ENCODE measurements at regions not wholly inside any gene's neighbourhood (a gene's known extent, or its start where the extent isn't known, plus 50 kb on each side); places are given as distances from the start of the nearest gene placed in this dataset.

- Histone ChIP-seq H3K4me2 (ENCODE audit: control insufficient read depth, extremely low read depth, insufficient read depth, low read depth, low read length) (no peak overlapping the region), H3K4me3 (ENCODE audit: control insufficient read depth in 2 of 3, extremely low read depth in 1 of 3, insufficient read depth in 2 of 3, low read depth in 1 of 3, low read length in 3 of 3) (no peak overlapping the region), H3K9ac (ENCODE audit: control insufficient read depth, extremely low read depth, insufficient read depth, low read length) (no peak overlapping the region), H3K36me3 (ENCODE audit: control insufficient read depth in 2 of 2, extremely low read depth in 1 of 2, insufficient read depth in 2 of 2, low read length in 2 of 2) (no peaks in the 10 kb centered on the region), H2AFZ (ENCODE audit: control insufficient read depth, low read length) (no peak overlapping the region), H4K20me1 (ENCODE audit: control insufficient read depth, extremely low read depth, insufficient read depth, low read length) (no peaks in the 10 kb centered on the region), H3K79me2 (ENCODE audit: control insufficient read depth, insufficient read depth, low read length) (no peaks in the 10 kb centered on the region), H3K9me3 (ENCODE audit: control insufficient read depth, low read depth, low read length) (peaks cover 9% of the 10 kb centered on the region), H3K27ac (ENCODE audit: control insufficient read depth, insufficient read depth, low read length) (no peak overlapping the region), H3K9me1 (ENCODE audit: control insufficient read depth, extremely low read depth, insufficient read depth, low read length) (no peaks in the 10 kb centered on the region), H3K4me1 (ENCODE audit: control insufficient read depth, extremely low read depth, insufficient read depth, low read length) (no peaks in the 10 kb centered on the region), H3K27me3 (ENCODE audit: control insufficient read depth, extremely low read depth, insufficient read depth, low read length) (no peaks in the 10 kb centered on the region)
- DNase-seq (ENCODE audit: low read depth, low spot score) = no peak
- FAIRE-seq = no peak
- TF ChIP-seq CTCF (optimal IDR thresholded peaks at IDR 0.05 in 1 of 3, IDR thresholded peaks at IDR 0.05 in 1 of 3, conservative IDR thresholded peaks at IDR 0.05 in 1 of 3; ENCODE audit: extremely low read depth in 1 of 3, insufficient read depth in 2 of 3, low read length in 3 of 3) (no peak), EZH2 (IDR thresholded peaks at IDR 0.05; ENCODE audit: low read length) (no peak)
- dilution Hi-C loops (cut with MboI; ENCODE audit: extremely low pct_ligation_motif_present, low sequenced_read_pairs) = no loop called here
Observed at GRCh38 chr19:31781542-31781941, 432.3 kb upstream of the TSHZ3 start.

GRCh38 chr19:31783592-31783991 lies 434.4 kb upstream of the TSHZ3 start:
- Histone ChIP-seq H4K20me1 (ENCODE audit: control insufficient read depth, extremely low read depth, insufficient read depth, low read length) (no peaks in the 10 kb centered on the region), H3K9ac (ENCODE audit: control insufficient read depth, extremely low read depth, insufficient read depth, low read length) (no peak overlapping the region), H3K27me3 (ENCODE audit: control insufficient read depth, extremely low read depth, insufficient read depth, low read length) (no peaks in the 10 kb centered on the region), H3K4me3 (ENCODE audit: control insufficient read depth in 2 of 3, extremely low read depth in 1 of 3, insufficient read depth in 2 of 3, low read depth in 1 of 3, low read length in 3 of 3) (no peak overlapping the region), H3K4me1 (ENCODE audit: control insufficient read depth, extremely low read depth, insufficient read depth, low read length) (no peaks in the 10 kb centered on the region), H3K79me2 (ENCODE audit: control insufficient read depth, insufficient read depth, low read length) (no peaks in the 10 kb centered on the region), H2AFZ (ENCODE audit: control insufficient read depth, low read length) (no peak overlapping the region), H3K36me3 (ENCODE audit: control insufficient read depth in 2 of 2, extremely low read depth in 1 of 2, insufficient read depth in 2 of 2, low read length in 2 of 2) (no peaks in the 10 kb centered on the region), H3K27ac (ENCODE audit: control insufficient read depth, insufficient read depth, low read length) (no peak overlapping the region), H3K9me1 (ENCODE audit: control insufficient read depth, extremely low read depth, insufficient read depth, low read length) (no peaks in the 10 kb centered on the region), H3K9me3 (ENCODE audit: control insufficient read depth, low read depth, low read length) (peaks cover 4% of the 10 kb centered on the region), H3K4me2 (ENCODE audit: control insufficient read depth, extremely low read depth, insufficient read depth, low read depth, low read length) (no peak overlapping the region)
- TF ChIP-seq EZH2 (IDR thresholded peaks at IDR 0.05; ENCODE audit: low read length) (no peak), CTCF (optimal IDR thresholded peaks at IDR 0.05 in 1 of 3, IDR thresholded peaks at IDR 0.05 in 1 of 3, conservative IDR thresholded peaks at IDR 0.05 in 1 of 3; ENCODE audit: extremely low read depth in 1 of 3, insufficient read depth in 2 of 3, low read length in 3 of 3) (no peak)
- FAIRE-seq (no peak), DNase-seq (ENCODE audit: low read depth, low spot score) (no peak)
- dilution Hi-C loops (cut with MboI; ENCODE audit: extremely low pct_ligation_motif_present, low sequenced_read_pairs) = no loop called here

Measured in keratinocyte (primary cell).